ENCODE measurements at regions not wholly inside any gene's neighbourhood (a gene's known extent, or its start where the extent isn't known, plus 50 kb on each side); places are given as distances from the start of the nearest gene placed in this dataset.
"Not testable (repeated sequence)": the region's sequence is repeated elsewhere in the genome, so short reads cannot be mapped to it uniquely, and the experiment has no call there.

DNA sequence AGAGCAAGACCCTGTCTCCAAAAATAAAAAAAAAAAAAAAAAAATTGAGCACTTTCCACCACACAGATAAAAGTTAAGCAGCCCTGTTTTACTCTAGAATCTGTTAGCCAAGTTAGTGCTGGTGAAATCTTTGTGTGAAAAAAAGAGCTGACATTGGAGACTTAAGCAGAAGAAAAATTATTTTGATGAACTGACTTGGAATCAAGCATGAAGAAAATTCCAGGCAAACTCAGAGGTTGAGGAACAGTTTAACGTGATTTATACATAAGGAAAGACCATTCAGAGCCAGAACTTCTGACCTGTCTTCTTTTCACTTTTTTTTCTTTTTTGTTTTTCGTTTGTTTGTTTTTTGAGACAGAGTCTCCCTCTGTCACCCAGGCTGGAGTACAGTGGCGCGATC, 79.6 kb upstream of the RBPJ start:
- Histone ChIP-seq H3K4me1 (ENCODE audit: control insufficient read depth, insufficient read depth, low read length) (no peaks in the 10 kb centered on the region), H3K27ac (ENCODE audit: low read length) (no peak overlapping the region), H3K27me3 (ENCODE audit: control insufficient read depth, insufficient read depth, low read length) (no peaks in the 10 kb centered on the region), H3K36me3 (ENCODE audit: control insufficient read depth, insufficient read depth, low read length) (no peaks in the 10 kb centered on the region), H3K9me3 (ENCODE audit: control insufficient read depth, insufficient read depth, low read length) (no peaks in the 10 kb centered on the region), H3K4me3 (ENCODE audit: low read length) (no peak overlapping the region)
- no peak for ATAC-seq
- WGBS (ENCODE audit: insufficient coverage) = 95% methylated on average over 4 of the region's 4 CpGs
- no peak for DNase-seq
- Mint-ChIP-seq H3K4me1 (no peaks in the 10 kb centered on the region), H3K27me3 (ENCODE audit: low read depth in 2 of 2) (peaks cover 17 to 20% of the 10 kb centered on the region in 2 donors), H3K36me3 (no peaks in the 10 kb centered on the region), H3K27ac (no peak overlapping the region), H3K4me3 (no peak overlapping the region), H3K9me3 (no peaks in the 10 kb centered on the region)
- intact Hi-C loops (cut with micrococcal nuclease) = no loop called here
- TF ChIP-seq, protein P1, sequence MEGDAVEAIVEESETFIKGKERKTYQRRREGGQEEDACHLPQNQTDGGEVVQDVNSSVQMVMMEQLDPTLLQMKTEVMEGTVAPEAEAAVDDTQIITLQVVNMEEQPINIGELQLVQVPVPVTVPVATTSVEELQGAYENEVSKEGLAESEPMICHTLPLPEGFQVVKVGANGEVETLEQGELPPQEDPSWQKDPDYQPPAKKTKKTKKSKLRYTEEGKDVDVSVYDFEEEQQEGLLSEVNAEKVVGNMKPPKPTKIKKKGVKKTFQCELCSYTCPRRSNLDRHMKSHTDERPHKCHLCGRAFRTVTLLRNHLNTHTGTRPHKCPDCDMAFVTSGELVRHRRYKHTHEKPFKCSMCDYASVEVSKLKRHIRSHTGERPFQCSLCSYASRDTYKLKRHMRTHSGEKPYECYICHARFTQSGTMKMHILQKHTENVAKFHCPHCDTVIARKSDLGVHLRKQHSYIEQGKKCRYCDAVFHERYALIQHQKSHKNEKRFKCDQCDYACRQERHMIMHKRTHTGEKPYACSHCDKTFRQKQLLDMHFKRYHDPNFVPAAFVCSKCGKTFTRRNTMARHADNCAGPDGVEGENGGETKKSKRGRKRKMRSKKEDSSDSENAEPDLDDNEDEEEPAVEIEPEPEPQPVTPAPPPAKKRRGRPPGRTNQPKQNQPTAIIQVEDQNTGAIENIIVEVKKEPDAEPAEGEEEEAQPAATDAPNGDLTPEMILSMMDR (IDR thresholded peaks at IDR 0.05) = no peak

DNA sequence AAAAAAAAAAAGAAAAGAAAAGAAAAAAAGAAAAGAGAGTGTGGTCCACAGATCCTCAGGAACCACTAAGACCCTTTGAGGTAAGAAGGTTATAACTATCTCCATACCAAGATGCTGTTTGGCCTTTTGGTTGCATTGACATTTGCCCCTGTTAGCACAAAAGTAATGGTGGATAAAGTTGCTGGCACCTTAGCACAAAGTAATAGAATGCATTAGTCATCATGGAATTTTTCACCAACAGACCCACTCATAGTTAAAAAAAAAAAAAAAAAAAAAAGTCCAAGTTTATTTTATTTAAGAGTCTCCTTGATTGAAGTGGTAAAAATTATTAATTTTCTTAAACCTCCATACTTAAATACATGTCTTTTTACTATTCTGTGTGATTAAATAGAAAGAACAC, 78.4 kb upstream of the RBPJ start:
- Histone ChIP-seq H3K27ac (ENCODE audit: low read length) (no peak overlapping the region), H3K36me3 (ENCODE audit: control insufficient read depth, insufficient read depth, low read length) (no peaks in the 10 kb centered on the region), H3K27me3 (ENCODE audit: control insufficient read depth, insufficient read depth, low read length) (no peaks in the 10 kb centered on the region), H3K4me3 (ENCODE audit: low read length) (no peak overlapping the region), H3K9me3 (ENCODE audit: control insufficient read depth, insufficient read depth, low read length) (no peaks in the 10 kb centered on the region), H3K4me1 (ENCODE audit: control insufficient read depth, insufficient read depth, low read length) (no peaks in the 10 kb centered on the region)
- TF ChIP-seq, protein P1 (IDR thresholded peaks at IDR 0.05) = no peak
- Mint-ChIP-seq H3K36me3 (no peaks in the 10 kb centered on the region), H3K4me1 (no peaks in the 10 kb centered on the region), H3K4me3 (no peak overlapping the region), H3K27ac (no peak overlapping the region), H3K27me3 (ENCODE audit: low read depth in 2 of 2) (peaks cover 17 to 24% of the 10 kb centered on the region in 2 donors), H3K9me3 (no peaks in the 10 kb centered on the region)
- intact Hi-C loops (cut with micrococcal nuclease) = no loop called here
- DNase-seq (no peak), ATAC-seq (no peak)

GRCh38 chr4:26244138-26244537, 76.7 kb upstream of the RBPJ start:
- H3K9me3 Mint-ChIP-seq; H3K36me3 ChIP-seq (ENCODE audit: control insufficient read depth, insufficient read depth, low read length); H3K4me1 Mint-ChIP-seq; H3K27ac Mint-ChIP-seq; intact Hi-C loops (cut with micrococcal nuclease); DNase-seq; H3K27ac ChIP-seq (ENCODE audit: low read length); H3K4me3 Mint-ChIP-seq; H3K27me3 ChIP-seq (ENCODE audit: control insufficient read depth, insufficient read depth, low read length); H3K4me1 ChIP-seq (ENCODE audit: control insufficient read depth, insufficient read depth, low read length); H3K4me3 ChIP-seq (ENCODE audit: low read length); H3K9me3 ChIP-seq (ENCODE audit: control insufficient read depth, insufficient read depth, low read length); H3K36me3 Mint-ChIP-seq: not testable (repeated sequence)
- H3K27me3 Mint-ChIP-seq (ENCODE audit: low read depth in 2 of 2) = peaks cover 6 to 17% of the 10 kb centered on the region in 2 donors
- WGBS (ENCODE audit: insufficient coverage) = no CpG with 5 or more reads among the region's 1 CpG
- peak in 2 of 3 donors; percentile 22 to 64 for ATAC-seq

DNA sequence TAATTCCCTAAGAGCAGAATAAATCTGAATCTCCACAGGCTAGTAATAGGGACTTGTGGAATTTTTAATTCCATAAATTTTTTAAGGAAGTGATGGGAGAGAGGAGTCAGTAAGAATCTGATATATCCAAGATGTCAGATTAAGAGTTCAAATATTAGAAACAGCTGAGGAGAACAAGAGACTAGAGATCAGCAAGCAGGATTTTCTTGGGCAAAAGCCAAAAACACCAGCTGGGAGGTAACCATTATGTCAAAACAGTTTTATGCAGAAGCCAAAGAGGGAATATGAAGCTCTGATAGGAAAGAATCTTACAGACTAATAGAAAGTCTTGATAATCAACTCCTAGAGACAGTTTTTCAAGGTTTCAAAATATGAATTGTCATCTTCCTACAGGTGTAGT, 72.2 kb upstream of the RBPJ start:
- no peak overlapping the region for H3K27ac Mint-ChIP-seq
- TF ChIP-seq, protein P1 (IDR thresholded peaks at IDR 0.05) = no peak
- no peaks in the 10 kb centered on the region for H3K4me1 ChIP-seq (ENCODE audit: control insufficient read depth, insufficient read depth, low read length)
- no peaks in the 10 kb centered on the region for H3K9me3 Mint-ChIP-seq
- DNase-seq = no peak
- no peaks in the 10 kb centered on the region for H3K36me3 Mint-ChIP-seq
- ATAC-seq = no peak
- H3K4me3 ChIP-seq (ENCODE audit: low read length) = no peak overlapping the region
- no peaks in the 10 kb centered on the region for H3K27me3 ChIP-seq (ENCODE audit: control insufficient read depth, insufficient read depth, low read length)
- H3K9me3 ChIP-seq (ENCODE audit: control insufficient read depth, insufficient read depth, low read length) = no peaks in the 10 kb centered on the region
- intact Hi-C loops (cut with micrococcal nuclease) = no loop called here
- H3K27ac ChIP-seq (ENCODE audit: low read length) = no peak overlapping the region
- H3K36me3 ChIP-seq (ENCODE audit: control insufficient read depth, insufficient read depth, low read length) = no peaks in the 10 kb centered on the region
- peaks cover 8 to 14% of the 10 kb centered on the region in 2 donors for H3K27me3 Mint-ChIP-seq (ENCODE audit: low read depth in 2 of 2)
- no peaks in the 10 kb centered on the region for H3K4me1 Mint-ChIP-seq
- no peak overlapping the region for H3K4me3 Mint-ChIP-seq

Data from natural killer cell (primary cell).